HTR-8/SVneo (cell line): ENCODE measurements at regions not wholly inside any gene's neighbourhood (a gene's known extent, or its start where the extent isn't known, plus 50 kb on each side); places are given as distances from the start of the nearest gene placed in this dataset.

Experiments
- DNase-seq: peaks from one replicate; pipeline ENCODE4 v3.0.0; 2011; ENCODE audit warnings: low spot score, mixed read lengths; ENCODE audit not compliant: insufficient read length
- FAIRE-seq: peaks from 2 replicates; lab custom pipeline; 2011; peaks lifted over from hg19 to GRCh38; lab: Jason Lieb, UNC

GRCh38 chr13:34035178-34035577 is 217.2 kb downstream of the RFC3 start:
- FAIRE-seq (no peak), DNase-seq (no peak)

DNA sequence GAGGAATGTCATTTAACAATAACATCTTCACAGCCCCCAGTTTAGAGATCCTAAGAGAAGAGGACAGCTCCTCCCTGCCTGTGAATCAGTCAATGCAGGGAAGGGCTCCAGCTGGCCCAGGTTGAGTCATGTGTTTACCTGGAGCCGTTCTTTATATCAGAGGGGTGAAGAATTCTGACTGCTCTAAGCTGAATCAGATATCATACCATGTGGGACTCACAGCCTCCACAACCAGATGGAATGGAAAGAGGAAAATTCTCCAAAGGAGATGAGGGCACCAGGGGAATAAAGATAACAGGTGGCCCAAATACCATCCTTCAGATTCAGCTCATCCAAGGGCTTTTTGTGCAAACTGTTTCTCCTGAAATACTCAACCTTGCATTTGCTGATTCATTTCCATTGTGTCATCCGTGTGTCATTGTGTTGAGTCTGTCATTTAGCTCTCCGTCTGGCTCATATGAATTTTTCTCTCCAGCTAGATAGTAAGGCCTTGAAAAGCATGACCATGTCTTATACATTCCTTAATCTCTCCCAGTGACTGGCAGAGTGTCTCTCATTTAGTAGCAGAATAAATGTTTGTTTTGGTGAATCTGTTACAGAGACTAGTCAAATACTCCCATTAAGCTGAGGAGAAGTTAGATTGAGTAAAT is 217.9 kb downstream of the RFC3 start:
- FAIRE-seq (no peak), DNase-seq (no peak)

- DNase-seq (no peak), FAIRE-seq (no peak)
These were observed 219.9 kb downstream of the RFC3 start for GRCh38 chr13:34037636-34038540.

DNA sequence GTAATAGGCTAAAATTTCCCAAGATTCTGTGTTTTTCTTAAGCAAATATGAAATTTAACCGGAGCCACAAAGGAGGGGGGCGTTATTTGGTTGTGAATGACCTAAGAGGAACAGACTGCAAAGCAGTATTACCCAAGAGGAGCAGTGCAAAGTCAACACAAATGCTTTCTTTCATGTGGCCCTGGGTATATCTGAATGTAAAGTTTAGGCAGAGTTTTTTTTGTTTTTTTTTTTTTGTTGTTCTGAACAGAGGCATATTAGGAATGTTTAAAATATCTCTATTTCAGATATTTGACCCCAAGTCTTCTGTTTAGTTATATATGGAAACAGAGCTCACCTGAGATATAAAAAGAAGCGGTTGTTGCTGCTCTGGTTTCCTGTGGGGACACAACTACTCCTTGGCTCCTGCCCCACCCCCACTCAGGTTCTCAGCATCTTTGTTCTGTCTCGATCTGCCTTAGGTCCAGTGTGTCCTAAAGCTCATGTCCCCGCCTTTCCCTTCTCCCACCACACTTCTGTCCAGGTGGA is 220.7 kb downstream of the RFC3 start:
- FAIRE-seq = no peak

GRCh38 chr13:34039678-34040077 is 221.7 kb downstream of the RFC3 start:
- no peak for FAIRE-seq

More for the DNA sequence above, 220.7 kb downstream of the RFC3 start:
- DNase-seq = no peak

DNA sequence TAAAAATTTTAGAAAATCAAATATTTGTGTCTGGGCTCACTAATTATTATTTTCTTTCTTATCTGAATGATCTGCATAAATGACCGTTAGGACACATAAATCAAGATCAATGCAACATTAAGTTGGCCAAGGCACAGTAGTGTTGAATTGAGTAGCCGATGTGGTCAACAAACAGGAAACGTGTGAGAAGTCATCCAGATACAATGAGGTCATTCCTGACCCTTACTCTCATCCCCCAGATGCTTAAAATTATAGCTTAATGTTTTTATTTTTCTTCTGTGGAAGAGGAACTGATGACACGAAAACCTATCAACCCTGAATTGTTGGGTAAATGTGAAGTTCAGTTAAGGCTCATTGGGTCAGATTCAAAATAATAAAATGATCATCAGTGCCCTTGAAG is 222.9 kb downstream of the RFC3 start:
- FAIRE-seq = no peak
- DNase-seq = no peak

More at GRCh38 chr13:34039678-34040077, 221.7 kb downstream of the RFC3 start:
- no peak for DNase-seq

DNA sequence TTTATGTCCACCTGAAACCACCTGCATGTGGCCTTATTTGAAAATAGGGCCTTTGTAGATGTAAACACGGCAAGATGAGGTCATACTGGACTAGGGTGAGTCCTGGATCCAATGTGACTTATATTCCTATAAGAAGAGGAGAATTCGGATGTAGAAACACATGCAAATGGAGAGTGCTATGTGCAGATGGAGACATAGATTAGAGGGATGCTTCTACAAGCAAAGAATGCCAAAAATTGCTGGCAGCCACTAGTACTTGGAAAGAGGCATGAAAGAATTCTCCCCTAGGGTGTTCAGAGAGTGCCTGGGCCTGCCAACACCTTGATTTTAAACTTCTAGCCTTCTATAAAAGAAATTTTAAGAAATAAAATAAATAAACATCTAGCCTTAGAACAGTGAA is 226.1 kb downstream of the RFC3 start:
- FAIRE-seq = no peak
- no peak for DNase-seq

DNA sequence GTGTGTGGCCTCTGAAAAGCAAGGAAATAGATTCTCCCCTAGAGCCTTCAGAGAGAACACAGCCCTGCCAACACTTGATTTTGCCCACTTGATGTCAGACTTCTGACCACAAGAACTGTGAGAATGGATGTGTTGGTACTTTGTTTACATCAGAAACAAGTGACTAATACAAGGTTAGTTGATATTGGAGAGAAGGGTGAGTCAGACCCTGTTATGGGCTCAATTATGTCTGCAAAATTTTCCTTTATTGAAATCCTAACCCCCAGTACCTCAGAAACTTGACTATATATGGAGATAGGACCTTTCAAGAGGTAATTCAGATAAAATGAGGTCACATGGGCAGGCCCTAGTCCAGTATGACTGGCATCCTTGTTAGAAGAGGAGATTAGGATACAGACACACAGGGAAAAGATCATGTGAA is 226.7 kb downstream of the RFC3 start:
- no peak for FAIRE-seq
- peak; percentile 25 for DNase-seq

GRCh38 chr13:34046457-34046856 is 228.5 kb downstream of the RFC3 start:
- DNase-seq = no peak
- no peak for FAIRE-seq

DNA sequence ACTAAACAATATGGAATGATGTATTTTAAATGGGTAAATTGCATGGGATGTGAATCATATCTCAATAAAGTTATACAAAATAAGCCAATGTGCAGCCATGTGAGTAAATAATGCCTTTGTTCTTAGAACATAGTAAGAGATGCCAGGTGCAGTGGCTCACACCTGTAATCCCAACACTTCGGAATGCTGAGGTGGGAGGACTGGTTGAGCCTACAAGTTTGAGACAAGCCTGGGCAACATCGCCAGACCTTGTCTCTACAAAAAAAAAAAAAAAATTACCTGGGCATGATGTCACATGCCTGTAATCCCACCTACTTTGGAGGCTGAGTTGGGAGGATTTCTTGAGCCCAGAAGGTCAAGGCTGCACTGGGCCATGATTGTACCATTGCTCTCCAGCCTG is 230.7 kb downstream of the RFC3 start:
- DNase-seq (no peak), FAIRE-seq (no peak)

DNA sequence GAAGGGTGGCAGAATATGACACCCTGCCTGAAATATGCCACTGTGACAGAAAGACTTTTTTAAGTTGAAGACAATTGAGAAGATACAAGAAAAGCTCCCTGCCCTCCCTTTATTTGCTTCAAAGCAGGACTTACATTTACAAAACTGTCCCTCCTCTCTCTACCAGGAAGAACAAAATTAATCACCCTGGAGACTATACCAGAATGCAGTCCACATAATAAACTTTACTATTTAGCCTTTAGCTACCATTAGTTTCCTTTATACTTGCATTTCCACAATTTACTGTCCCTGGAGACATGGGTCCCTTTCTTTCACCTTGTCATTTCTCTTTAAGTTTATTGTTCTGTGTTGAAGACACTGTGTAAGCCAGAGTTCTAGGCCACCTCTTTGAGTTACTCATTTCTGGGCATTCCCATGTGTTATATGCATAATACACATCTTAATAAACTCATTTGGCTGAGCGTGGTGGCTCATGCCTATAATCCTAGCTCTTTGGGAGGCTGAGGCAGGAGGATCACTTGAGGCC is 238.8 kb downstream of the RFC3 start:
- DNase-seq (no peak), FAIRE-seq (no peak)

DNA sequence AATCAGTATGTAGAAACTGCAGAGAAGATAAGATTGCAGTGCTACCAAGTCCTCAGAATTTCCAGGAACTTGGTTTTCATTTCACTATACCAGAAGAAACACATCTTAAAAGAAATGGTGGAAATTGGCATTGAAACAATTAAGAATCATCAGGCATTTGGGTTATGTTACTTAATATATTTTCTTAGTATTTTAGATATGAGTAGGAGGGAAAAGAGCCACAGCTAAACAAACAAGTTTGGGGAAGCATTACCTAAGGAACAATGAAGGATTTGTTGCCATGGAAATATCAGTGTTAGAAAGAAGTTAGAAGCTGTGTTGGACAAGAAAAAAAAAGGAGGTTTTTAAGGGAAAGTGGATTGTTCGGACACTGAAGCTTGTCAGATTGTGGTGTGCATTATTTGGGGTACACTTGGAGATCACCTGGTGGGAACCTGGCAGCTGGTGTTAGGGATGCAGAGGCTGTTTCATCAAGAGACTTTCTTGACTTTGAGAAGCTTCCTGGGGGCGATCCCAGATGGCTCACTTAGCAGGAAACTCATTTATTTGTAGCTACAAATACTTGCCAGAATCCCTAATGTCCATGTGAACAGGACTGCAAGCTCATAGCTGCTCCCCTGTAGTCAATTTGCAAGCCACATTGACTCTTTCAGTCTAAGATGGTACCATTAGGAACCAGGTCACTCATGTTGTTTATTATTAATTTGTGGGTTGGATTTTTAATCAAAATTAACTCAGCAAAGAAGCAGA is 246.7 kb downstream of the RFC3 start:
- DNase-seq (no peak), FAIRE-seq (no peak)

DNA sequence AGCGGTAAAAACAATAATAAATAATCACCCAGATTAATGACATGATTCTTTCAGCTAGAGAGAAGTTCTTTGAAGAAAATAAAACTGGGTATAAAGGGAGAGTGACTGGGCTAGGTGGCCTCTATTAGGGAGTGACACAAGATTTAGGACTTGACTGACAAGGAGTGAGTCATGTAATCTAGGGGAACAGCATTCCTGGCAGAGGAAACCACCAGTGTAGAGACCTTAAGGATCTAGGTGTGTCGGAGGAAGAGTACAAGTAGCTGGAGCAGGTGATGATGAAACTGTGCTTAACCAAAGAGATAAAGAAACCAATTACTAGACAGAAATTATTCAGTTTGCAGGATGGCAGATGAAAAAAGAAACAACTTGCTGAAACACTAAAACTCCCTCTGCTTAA is 248.0 kb downstream of the RFC3 start:
- no peak for FAIRE-seq
- no peak for DNase-seq

DNA sequence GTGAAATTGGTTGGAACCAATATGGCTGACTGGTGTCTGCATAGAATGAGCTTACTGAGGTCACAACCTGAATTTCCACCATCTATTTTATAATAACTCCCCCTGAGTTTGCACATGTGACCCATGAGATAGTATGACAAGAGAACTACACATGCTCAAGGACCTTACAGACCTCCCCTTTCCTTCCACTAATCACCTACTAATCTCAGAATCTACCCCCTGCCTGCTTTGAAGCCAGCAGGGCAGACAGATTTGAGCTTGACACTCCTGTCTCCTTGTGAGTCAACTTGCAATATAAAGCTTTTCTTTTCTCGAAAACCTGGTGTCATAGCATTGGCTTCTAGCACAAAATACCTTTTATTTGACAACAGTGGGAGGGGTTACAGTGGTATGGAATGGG is 248.4 kb downstream of the RFC3 start:
- DNase-seq = no peak
- no peak for FAIRE-seq

GRCh38 chr13:34070006-34070405 is 252.1 kb downstream of the RFC3 start:
- FAIRE-seq = no peak
- DNase-seq = no peak

GRCh38 chr13:34070544-34071303 is 252.8 kb downstream of the RFC3 start:
- no peak for FAIRE-seq

GRCh38 chr13:34076319-34076718 is 258.4 kb downstream of the RFC3 start:
- FAIRE-seq (no peak), DNase-seq (no peak)

More at GRCh38 chr13:34070544-34071303, 252.8 kb downstream of the RFC3 start:
- DNase-seq = no peak

- FAIRE-seq = no peak
- DNase-seq = peak; percentile 3
These were observed 259.2 kb downstream of the RFC3 start for GRCh38 chr13:34076943-34077703.
